HG03095 (cell line): ENCODE measurements at regions not wholly inside any gene's neighbourhood (a gene's known extent, or its start where the extent isn't known, plus 50 kb on each side); places are given as distances from the start of the nearest gene placed in this dataset.

ENCODE experiments used
- ATAC-seq: cut with Tn5 transposase; IDR thresholded peaks from one replicate; pipeline ENCODE4 v1.9.1; 2021; ENCODE audit warnings: moderate library complexity; ENCODE audit not compliant: unreplicated experiment

DNA sequence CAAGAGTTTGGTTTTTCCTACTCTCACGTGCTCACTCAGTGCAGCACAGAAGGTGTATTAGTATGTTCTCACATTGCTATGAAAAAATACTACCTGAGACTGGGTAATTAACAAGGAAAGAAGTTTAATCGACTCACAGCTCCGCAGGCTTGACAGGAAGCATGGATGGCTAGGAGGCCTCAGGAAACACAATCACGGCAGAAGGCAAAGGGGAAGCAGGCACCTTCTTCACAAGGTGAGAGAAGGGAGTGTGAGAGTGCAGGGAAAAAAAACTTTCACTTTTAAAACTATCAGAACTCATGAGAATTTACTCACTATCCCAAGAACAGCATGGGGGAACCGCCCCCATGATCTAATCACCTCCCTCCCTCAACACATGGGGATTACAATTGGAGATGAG is 185.8 kb upstream of the TMPO start:
- ATAC-seq = no peak

DNA sequence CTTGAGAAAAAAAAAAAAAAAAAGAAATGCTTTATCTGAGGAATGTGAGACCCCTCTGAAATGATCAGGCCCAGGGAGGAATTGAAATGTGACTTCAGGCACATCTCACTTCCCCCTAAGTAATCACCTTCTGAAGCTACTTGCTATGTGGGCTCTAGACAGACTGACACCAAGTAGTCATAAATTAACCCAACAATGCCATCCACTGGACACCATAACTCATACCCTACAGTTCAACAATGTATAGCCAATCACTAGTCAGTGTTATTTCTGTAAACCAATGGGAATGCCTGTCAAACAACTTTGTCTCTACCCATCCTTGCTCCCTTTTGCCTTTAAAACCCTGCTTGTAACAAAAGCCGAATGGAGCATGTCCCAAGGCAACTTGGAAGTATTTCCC is 182.7 kb upstream of the TMPO start:
- ATAC-seq = no peak

DNA sequence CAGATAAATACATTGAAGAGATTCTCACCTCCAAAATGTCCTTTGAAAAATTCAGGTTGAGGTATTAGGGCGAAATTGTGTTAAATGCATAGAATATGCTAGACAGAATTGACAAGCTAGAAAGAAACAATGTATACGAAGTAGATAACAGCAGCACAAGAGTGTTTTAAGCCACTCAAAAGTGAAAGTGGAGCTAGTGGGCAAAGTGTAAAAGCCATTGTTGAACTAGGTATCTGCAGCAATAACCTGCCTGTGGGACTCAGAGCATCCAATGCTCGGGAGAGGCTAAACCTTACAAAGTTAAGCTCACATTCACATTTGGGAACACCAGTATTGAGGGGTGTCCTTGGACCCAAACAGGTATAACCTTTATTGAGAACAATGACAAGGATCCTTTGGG is 180.6 kb upstream of the TMPO start:
- ATAC-seq = no peak

DNA sequence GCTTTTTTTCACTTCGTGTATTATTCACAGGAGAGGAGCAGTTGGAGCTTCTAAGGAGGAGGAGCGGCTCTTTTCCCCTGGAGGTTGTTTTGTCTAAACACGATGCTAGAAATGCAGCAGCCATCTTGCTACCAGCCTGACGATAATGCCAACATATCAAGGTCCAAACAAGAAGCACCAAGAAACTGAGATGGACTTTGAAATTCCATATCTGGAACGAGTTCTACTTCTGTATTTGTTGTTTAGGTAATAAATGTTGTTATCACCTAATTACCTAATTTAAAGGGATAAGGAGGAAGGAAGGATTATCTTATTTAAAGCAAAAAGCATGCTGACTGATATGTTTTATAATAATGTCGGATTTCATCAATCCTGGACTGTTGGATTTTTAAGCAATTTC is 174.4 kb upstream of the TMPO start:
- no peak for ATAC-seq

DNA sequence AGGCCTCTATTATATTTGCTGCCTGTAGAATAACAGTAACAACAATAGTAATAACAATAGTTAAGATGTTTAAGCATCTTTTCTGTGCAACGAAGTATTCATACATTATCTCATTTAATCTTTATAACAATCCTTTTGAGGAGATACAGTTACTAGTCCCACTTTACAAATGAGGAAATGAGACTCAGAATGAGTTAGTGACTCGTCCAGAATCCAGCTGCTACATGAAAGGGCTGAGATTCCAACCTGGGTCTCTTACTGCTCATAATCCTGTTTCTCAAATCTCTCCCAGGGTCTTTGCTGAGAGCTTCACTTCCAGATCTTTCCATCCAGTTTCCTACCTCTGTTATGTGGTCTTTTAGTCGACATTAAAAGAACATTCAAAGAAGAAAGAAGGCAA is 173.7 kb upstream of the TMPO start:
- no peak for ATAC-seq

DNA sequence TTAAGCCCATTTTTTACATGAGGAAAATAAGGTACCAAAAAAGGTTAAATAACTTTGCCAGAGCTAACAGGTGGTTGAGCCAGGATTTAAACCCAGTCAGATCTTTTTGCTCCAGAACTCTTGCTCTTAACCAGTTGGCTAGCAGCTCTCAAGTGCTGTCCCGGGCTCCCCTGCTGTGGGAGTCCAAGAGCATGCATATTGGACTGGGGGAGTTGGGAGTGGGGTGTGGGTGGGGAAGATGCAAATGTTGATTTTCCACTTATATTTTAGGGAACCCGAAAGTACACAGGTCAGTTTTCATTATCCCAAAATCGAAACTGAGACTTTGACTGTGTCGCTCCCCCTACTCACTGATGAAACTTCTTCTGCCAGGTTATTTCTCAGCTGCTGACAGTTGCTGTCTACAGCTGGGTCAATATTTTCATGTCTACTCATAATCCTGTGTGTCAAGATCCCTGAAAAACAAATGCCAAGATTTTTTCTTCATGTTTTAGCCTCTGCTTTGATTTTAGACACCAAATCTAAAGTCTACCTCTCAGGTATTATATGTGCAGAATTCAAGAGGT is 172.3 kb upstream of the TMPO start:
- ATAC-seq = no peak

DNA sequence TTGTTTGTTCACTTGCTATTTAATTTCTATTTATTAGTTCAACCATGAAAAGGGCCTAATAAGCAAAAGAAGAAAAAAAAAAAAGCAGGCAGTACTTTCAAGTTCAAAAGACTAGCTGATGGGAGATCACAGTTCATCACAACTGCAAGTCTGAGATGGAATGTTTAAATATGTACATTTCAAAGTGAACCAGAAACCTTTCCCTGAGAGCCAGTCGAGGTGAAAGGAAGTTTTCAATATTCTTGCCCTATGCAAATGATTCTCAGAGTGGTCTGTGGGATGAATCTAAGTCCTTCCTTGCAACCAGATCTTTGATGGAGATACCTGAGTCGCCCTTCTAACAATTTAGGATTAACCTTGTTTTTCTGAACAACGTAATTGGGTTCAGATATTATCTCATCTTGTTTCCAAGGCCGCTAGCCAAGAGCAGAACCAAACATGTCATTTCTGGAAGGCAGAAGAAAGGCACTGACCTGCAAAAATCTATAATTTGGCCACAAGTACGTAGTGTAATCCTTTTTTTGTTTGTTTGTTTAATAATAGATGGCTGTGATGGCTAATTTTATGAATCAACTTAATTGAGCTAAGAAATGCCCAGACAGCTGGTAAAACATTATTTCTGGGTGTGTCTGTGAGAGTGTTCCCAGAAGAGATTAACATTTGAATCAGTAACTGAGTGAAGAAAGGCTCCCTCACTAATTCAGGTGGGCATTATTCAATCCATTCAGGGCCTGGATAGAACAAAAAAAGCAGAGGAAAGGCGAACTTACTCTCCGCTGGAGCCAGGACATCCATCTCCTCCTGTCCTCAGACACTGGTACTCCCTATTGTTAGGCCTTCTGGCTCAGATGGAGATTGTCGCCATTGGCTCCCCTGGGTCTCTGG is 171.1 kb upstream of the TMPO start:
- ATAC-seq = no peak

DNA sequence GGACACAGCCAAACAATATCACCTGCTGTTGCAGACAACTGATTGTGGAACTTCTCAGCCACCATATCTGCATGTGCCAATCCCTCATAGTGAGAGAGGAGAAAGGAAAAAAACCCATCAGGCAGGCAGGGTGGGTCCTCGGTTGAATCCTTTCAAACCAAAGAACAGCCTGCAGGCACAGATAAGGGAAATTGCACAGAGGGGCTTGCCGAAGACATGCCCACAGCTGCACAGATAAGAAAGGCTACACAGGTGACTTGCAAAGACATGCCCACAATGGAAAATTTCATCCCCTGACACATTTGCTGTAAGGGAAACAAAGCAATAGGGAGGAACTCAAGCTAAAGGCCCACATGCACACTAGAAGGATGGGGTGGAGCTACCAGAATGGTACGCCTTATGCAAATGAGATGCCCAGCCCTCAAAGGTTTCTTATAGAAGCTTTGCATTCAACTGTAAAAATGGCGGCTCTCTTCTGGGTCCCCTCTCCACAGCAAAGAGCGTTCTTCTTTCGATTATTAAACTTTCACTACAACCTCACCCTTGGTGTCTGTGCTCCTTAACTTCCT is 170.0 kb upstream of the TMPO start:
- ATAC-seq = no peak

DNA sequence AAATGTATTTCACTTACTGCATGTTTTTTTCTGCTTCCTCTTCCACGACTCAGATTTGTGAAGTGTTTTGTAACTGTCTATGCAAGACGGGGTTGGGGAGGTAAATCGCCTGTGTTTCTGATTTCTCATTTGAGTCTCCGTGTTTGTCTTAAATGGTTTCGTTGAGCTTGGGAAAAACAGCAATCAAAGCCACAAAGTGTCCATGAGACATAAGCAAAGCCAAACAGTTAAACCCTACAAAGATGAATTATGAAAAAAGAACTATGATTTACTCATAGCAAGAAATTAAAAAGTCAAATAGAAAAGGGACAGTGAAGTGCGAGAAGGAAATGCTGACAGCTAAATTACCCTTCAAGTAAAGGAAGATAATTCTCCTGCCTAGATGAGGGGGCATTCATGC is 164.3 kb upstream of the TMPO start:
- ATAC-seq = no peak

DNA sequence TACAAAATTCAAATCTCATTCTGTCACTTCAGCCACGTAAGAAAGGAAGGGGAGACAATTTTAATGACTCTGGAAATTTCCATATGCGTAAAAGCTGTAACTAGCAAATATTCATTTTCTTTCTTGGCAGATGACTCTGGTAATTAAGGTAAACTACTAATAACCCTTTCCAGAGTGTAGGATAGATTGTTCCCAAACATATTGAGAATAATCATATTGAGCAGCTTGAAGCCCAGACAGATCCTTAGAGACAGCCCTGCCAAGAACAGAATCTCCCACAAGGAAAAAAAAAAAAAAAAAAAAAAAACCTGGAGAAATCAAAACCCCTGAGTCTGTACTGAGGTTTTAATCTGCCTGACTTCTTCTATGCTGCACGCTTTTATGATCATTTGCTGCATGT is 163.6 kb upstream of the TMPO start:
- no peak for ATAC-seq

DNA sequence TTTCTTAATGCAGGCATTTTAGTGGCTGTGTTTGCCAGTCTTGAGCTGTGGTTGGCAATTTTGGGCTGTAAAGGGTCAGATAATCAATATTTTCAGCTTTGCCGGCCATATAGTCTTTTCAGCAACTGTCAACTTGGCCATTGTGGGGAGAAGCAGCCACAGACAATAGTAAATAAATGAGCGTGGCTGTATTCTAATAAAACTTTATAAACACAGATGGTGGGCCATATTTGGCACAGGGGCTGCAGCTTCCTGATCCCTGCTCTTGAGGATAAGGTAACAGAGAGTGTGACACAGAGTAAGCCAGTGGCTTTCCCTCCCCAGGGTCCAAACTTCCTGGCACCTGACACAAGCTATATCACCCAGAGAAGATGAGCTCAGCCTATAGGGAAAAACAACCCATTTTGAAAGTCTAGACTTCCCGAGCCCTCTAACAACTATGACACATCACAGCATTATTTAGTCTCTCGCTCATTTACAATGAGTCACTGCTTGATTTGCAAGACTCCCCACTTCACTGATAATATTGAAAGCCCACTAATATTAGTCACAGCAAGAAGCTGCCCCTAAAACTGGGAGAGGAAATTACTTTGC is 163.1 kb upstream of the TMPO start:
- ATAC-seq = no peak

DNA sequence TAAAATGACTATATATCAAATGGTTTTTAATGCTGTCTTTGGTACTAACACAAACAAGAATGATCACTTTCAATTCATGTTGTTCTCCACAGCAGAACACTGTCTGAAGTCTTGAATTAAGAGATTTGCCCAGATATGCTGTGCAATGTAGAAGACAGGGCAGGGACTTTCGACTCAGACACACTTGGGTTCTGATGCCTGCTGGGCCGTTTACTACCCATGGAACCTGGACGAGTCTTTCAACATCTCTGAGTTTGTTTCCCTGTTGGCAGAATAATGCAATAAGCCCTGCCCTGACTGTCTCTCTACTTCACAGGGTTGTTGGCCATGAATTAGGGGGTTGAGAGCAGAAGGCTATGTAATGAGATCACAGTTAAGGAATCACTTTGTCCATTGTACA is 162.6 kb upstream of the TMPO start:
- ATAC-seq = no peak

DNA sequence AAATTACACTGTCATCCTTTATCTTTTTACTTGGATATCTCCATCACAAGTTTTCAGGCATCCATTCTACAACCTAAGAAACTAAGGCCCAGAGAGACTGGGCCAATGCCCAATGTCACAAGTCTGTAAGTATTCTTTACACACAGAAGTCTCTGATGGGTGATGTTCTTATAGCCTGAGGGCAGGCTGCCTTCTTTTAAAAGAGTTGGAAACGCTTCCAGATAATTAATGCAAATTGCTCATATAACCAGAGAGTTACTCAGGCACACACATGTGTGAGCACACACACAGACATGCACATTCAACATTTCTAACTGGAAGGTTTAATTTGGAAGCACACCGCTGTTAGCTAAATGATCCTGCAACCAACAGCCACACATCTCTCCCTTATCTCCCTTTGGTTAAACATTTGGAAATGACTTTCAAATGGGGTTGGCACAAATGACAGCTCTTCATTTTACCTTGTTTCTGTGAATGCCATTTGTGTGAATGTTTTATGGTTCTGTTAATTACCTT is 160.8 kb upstream of the TMPO start:
- ATAC-seq = no peak

DNA sequence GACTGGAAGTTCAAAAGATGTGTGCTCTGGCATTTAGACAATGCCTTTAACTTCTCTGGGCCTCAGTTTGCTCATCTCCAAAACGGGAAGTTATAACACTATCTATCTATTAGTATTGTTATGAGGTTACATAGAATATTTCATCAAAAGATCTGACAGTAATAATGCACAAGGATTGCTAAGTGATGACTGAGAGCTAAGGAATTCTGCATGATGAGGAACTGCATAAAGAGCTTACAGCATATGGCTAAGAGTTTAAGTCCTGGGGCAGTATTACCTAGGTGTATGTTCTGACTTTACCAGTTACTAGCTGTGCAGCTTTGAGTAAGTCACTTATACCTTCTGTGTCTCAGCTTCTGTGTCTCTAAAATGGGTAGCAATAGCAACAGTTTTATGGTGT is 160.1 kb upstream of the TMPO start:
- no peak for ATAC-seq

DNA sequence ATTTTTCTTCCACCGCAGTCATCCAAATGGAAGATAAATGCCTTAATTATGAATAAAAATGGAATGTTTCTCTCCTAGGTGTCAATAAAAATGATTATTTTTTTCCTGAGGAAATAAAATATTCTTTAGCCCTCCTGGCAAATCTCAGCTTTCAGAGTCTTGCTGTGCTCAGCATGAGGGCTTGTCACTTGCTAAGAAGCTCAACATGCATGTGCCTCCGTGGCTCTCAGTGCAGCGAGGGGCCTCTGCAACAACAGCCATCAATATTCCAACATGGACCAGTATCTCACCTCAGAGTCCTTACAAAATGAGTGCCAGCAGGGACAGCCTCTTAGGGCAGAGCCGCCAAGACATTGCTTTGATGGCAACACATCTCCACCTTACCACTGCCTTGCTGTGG is 159.5 kb upstream of the TMPO start:
- no peak for ATAC-seq

DNA sequence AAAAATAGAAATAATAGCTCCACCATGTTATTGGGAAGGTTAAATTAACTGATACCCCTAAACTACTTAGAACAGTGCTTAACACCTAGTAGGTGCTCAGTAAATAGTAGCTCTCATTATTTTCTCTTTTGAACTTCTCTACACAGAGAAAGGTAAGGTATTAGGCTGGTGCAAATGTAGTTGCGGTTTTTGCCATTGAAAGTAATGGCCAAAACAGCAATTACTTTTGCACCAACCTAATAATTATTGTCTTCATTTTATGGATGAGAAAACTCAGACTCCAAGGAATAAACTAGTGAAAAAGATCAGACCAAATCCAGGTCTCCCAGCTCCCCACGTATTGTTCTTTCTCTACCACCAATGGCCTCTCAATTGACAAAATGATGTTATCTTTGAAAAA is 157.2 kb upstream of the TMPO start:
- ATAC-seq = no peak

DNA sequence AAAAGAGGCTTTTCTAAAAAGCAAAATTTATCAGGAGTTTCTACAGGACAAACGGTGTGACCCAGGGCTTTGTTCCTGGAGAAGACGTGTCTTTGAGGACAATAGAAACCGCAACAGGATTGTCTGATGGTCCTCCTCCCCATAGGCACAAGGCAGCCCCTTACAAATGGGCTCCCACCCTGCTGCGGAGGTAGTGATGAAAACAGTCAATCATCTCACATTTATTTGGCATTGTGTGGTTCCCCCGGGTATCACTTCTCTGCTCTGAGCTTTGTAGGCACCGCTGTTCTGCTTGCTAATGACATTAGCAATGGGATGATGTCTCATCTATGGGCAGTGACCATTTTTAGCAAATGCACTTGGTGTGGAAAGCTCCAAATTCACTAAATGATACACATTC is 155.5 kb upstream of the TMPO start:
- no peak for ATAC-seq

DNA sequence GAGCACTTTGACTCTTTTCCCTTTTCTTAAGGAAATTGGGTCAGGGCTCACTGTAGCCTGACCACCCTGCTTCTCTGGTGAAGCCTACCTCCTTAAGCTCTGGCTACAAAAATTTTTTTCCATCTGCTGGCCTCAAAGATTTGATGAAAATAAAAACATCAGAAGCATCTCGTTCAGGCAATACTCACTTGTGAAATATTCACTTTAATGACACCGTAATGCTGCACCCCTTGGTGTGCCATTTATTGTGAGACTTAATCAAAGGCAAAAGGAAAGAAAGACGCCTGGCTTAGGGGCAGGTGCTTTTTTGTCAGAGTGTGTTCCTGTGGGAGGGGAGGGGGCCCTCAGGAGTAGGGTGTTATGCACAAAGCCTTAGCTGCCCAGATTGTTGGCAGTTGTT is 155.0 kb upstream of the TMPO start:
- ATAC-seq = no peak

DNA sequence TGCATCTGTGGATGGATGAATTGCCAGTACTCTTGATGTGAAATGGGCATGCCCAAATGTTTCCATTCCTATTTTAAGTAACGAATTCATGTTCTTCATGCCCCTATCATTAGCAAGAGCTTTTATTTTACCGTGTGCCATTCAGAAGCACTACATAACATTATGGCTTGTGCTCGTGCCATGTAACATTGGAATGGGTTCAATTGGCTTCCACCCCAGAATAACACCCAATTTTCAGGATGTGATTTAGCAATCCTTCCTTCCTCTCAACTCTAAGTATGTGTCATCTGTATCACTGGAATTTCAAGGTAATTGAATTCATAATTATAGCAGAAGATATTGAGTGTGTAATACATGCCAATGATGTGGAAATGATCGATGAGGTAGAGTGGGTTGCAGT is 145.8 kb upstream of the TMPO start:
- ATAC-seq = no peak

DNA sequence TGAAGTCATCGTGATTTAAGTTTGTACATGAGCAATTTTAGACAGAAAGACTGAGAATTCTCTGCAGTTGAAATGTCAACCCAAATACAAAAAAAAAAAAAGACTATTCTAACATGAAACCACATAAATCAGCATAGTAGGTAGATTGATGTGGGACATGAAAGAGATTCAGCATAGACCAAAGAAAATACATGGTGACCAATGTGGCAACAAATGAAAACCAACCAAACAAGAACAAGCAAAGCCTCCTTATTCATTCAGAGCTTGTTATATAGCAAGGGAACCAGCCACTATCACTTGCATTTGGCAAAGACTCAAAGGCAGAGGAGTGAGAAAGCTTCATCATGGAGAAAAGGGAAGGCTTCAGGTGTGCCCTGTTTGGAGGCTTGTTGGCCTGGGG is 144.4 kb upstream of the TMPO start:
- no peak for ATAC-seq

DNA sequence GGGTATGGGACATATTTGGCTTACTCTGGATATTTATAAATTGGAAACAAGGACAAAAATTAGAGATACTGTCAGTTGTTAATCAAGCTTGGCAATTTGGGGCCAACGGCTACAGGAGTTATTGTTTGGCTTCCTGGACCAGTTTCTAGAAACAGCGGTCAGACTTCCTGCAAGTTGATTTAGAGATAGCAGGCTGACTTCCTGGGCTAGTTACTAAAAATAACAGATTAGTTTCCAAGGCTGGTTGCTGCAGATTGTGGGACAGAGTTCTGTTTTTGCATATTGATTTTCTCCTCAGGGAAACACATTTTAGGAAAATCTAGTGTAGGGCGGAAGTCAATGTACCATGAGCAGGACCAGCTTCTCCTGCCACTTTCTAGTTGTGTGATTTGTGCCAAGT is 144.0 kb upstream of the TMPO start:
- ATAC-seq = no peak
